ENCODE measurements at regions not wholly inside any gene's neighbourhood (a gene's known extent, or its start where the extent isn't known, plus 50 kb on each side); places are given as distances from the start of the nearest gene placed in this dataset.

- Histone ChIP-seq H3K9me3 (ENCODE audit: control insufficient read depth, insufficient read depth, low read length) (peaks cover 12% of the 10 kb centered on the region), H2AK9ac (replicated peaks; ENCODE audit: low read depth, low read length, poor library complexity) (no peak overlapping the region), H3K4me2 (ENCODE audit: low read depth, low read length) (no peak overlapping the region), H3K27ac (ENCODE audit: insufficient read depth, low read length) (no peak overlapping the region), H4K20me1 (ENCODE audit: insufficient read depth, low read length) (no peaks in the 10 kb centered on the region), H4K91ac (ENCODE audit: insufficient read depth, low read depth, low read length) (no peak overlapping the region), H3K4ac (ENCODE audit: low read depth, low read length) (no peak overlapping the region), H2BK15ac (ENCODE audit: low read depth, low read length) (no peak overlapping the region), H2AFZ (replicated peaks; ENCODE audit: low read length, poor library complexity) (no peak overlapping the region), H3K4me3 (ENCODE audit: insufficient read depth, low read depth, low read length) (no peak overlapping the region), H2AK5ac (ENCODE audit: low read depth, low read length) (no peak overlapping the region), H4K5ac (ENCODE audit: low read depth, low read length) (no peak overlapping the region), H3K79me1 (ENCODE audit: low read depth in 1 of 2, low read length in 2 of 2) (no peaks in the 10 kb centered on the region), H3K4me1 (ENCODE audit: control insufficient read depth, insufficient read depth, low read length) (no peaks in the 10 kb centered on the region), H2BK120ac (ENCODE audit: low read depth, low read length) (no peak overlapping the region), H2BK20ac (ENCODE audit: low read depth, low read length) (no peak overlapping the region), H3K18ac (ENCODE audit: low read depth, low read length) (no peak overlapping the region), H3K14ac (replicated peaks; ENCODE audit: low read depth, low read length) (no peak overlapping the region), H3K9ac (ENCODE audit: low read depth, low read length) (no peak overlapping the region), H2BK5ac (ENCODE audit: low read depth, low read length, poor library complexity, severe bottlenecking) (no peak overlapping the region), H3K23ac (ENCODE audit: low read depth, low read length) (no peak overlapping the region), H3K36me3 (ENCODE audit: control insufficient read depth, insufficient read depth, low read length) (no peaks in the 10 kb centered on the region), H3K56ac (ENCODE audit: extremely low read depth, insufficient read depth, low read length) (no peak overlapping the region), H4K8ac (ENCODE audit: low read depth in 2 of 2, low read length in 2 of 2) (no peak overlapping the region), H3K9me1 (ENCODE audit: insufficient read depth, low read length) (no peaks in the 10 kb centered on the region), H3K27me3 (ENCODE audit: control insufficient read depth, insufficient read depth, low read length) (peaks cover 4% of the 10 kb centered on the region; the same call in 1 of the 2 replicates)
- CTCF ChIA-PET, result no interaction called here
- TF ChIP-seq RCOR1 (IDR thresholded peaks at IDR 0.05; ENCODE audit: insufficient replicate concordance, low read length), result no peak
- TF ChIP-seq BHLHE40 (IDR thresholded peaks at IDR 0.05; ENCODE audit: low read depth, low read length), result no peak
- TF ChIP-seq NFE2L2 (IDR thresholded peaks at IDR 0.05; ENCODE audit: low read depth, low read length), result no peak
- no peak for TF ChIP-seq CHD1 (IDR thresholded peaks at IDR 0.05; ENCODE audit: low read depth, low read length)
- no peak for TF ChIP-seq RAD21 (IDR thresholded peaks at IDR 0.05; ENCODE audit: low read length)
- no peak for TF ChIP-seq CTCF (conservative IDR thresholded peaks at IDR 0.05; ENCODE audit: low read depth, low read length)
- TF ChIP-seq FOS (IDR thresholded peaks at IDR 0.05; ENCODE audit: low read depth, low read length), result no peak
- TF ChIP-seq SMC3 (IDR thresholded peaks at IDR 0.05; ENCODE audit: low read depth, low read length), result no peak
- TF ChIP-seq ELK1 (IDR thresholded peaks at IDR 0.05; ENCODE audit: borderline replicate concordance, low read depth, low read length), result no peak
- TF ChIP-seq USF2 (IDR thresholded peaks at IDR 0.05; ENCODE audit: low read depth, low read length), result no peak
- TF ChIP-seq MXI1 (IDR thresholded peaks at IDR 0.05; ENCODE audit: borderline replicate concordance, low read depth, low read length), result no peak
- no peak for TF ChIP-seq RFX5 (IDR thresholded peaks at IDR 0.05; ENCODE audit: low read depth, low read length)
- no TSS peak for BruUV-seq (replicated peaks)
- ATAC-seq (ENCODE audit: low read depth), result no peak
- intact Hi-C loops (cut with micrococcal nuclease), result no loop called here
- 33% methylated on average over 2 of the region's 5 CpGs; no CpG with 5 or more reads in 1 of the 2 experiments for WGBS, 2 experiments (ENCODE audit: extremely low coverage in 2 of 2, insufficient read length in 1 of 2)
- DNase-seq, result no peak
- POLR2A ChIA-PET (ENCODE audit: unreplicated experiment), result no interaction called here
- dilution Hi-C loops (cut with HindIII; ENCODE audit: low sequenced_read_pairs, unreplicated experiment), result no loop called here
- in situ Hi-C loops (cut with MboI; ENCODE audit: low sequenced_read_pairs), result no loop called here
Observed at GRCh38 chr2:65489269-65489668, 56.9 kb upstream of the SPRED2 start.

All from IMR-90 (cell line).